GF-D8 (cell line): ENCODE measurements at regions not wholly inside any gene's neighbourhood (a gene's known extent, or its start where the extent isn't known, plus 50 kb on each side); places are given as distances from the start of the nearest gene placed in this dataset.
"Not testable (repeated sequence)": the region's sequence is repeated elsewhere in the genome, so short reads cannot be mapped to it uniquely, and the experiment has no call there.

ENCODE experiments used
- DNase-seq: peaks from one replicate; lab custom pipeline; 2025; lab: John Stamatoyannopoulos, UW

DNA sequence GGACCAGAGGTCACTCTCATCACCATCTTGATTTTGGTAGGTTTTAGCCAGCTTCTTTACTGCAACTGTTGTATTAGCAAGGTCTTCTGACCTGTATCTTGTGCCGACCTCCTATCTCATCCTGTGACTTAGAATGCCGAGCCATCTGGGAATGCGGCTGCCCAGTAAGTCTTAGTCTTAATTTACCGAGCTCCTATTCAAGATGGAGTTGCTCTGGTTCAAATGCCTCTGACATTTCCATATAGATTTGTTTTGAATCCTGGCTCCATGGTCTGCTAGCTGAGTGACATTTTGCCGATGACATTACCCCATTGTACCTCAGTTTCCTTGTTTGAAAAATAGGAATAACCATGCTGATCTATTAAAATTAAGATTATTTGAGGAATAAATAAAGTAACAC is 193.9 kb upstream of the HMCN1 start:
- no peak for DNase-seq

DNA sequence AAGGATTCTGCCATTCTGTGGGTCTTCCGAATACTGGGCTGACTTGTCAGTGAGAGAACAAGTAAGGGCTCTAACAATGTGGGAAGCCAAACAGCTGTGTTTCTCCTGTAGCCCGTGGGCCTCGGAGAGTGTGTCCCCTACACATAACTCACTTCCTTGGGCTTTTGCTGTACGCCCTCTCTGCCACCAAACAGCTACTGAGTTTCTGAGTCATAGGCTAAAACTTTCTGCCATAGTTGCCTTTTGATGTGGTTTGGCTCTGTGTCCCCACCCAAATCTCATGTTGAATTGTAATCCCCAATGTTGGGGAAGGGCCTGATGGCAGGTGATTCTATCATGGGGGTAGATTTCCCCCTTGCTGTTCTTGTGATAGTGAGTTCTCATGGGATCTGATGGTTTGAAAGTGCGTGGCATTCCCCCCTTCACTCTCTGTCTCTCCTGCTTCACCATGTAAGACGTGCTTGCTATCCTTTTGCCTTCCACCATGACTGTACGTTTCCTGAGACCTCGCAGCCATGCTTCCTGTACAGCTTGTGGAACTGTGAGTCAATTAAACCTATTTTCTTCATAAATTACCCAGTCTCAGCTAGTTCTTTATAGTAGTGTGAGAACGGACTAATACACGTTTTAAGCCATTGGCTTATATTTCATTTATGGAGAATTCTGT is 194.8 kb upstream of the HMCN1 start:
- no peak for DNase-seq

DNA sequence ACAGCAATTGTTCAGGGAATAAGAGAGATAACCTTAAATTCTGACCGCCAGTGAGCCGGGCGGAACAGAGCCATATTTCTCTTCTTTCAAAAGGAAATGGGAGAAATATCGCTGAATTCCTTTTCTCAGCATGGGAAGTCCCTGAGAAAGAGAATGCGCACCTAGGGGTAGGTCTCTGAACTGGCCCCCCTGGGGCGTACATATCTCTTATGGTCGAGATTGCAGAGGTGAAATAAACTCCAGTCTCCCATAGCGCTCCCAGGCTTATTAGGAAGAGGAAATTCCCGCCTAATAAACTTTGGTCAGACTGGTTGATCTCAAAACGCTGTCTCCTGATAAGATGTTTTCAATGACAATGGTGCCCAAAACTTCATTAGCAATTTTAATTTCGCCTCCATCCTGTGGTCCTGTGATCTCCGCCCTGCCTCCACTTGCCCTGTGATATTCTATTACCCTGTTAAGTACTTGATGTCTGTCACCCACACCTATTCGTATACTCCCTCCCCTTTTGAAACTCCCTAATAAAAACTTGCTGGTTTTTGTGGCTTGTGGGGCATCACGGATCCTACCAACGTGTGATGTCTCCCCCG is 195.8 kb upstream of the HMCN1 start:
- not testable (repeated sequence) for DNase-seq

DNA sequence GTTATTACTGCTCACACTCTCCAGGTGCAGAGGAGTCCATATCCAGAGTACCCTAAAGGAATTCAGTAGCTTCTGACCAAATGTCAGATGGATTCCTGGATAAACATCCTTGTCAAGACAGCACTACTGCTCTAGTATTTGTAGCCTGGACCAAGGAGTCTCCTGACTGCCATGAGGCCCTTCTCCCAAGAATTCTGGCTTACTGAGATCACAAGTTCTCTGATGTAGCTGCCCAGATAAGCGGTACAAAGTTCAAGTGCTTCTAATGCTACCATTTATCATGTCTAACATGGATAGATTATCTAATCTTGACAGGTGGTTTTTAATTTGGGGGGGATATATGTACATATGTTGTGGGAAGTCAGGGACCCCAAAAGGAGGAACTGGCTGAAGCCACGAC is 196.6 kb upstream of the HMCN1 start:
- no peak for DNase-seq

DNA sequence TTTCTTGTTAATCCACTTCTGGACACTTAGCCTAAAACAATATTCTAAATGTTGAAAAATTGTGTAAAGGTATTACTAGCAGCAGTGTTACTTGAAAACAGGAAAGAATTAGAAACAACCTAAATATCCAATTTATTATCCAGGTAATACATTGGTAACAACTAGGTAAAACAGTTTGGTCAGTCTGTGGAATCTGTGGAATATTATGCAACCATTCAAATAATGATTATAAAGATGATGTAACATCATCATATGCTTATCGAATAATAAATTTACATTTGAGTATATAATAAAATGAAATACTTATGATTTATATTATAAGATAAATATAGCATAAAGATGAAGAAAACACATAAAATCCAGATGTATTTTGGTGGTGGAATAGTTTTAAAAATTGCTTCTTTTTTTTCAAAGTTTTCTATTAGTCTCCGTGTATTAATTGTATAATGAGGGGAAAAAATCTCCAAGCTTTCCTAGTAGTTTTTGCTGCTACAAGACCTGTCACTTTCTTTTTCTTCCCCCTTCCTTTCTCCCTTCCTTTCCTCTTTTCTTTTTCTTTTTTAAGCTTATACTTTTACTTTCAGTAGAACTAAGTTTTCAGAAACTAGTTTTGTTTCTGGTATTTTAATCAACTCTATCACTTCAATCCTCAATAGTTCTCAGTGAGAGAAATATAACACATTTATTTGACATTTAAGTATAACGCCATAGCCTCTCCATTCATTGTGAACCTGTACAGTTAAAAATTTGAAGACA is 197.8 kb upstream of the HMCN1 start:
- no peak for DNase-seq

DNA sequence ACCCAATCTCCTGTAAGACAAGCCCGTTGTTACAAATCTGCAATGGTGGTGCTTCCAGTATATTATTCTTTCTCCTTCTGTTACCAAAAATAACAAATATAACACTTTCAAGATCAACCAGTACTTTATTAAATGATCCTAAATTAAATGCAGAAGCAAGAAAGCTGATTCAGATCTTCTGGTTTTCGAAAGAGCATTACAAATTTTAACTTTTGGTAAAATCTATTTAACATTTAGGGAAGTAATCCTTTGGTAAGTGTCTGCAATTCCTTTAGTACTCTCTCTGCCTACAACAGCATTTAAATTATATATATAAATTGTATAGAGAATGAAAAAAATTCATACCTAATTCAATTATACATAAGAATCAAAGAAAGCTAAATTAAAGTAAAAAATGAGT is 198.6 kb upstream of the HMCN1 start:
- no peak for DNase-seq

DNA sequence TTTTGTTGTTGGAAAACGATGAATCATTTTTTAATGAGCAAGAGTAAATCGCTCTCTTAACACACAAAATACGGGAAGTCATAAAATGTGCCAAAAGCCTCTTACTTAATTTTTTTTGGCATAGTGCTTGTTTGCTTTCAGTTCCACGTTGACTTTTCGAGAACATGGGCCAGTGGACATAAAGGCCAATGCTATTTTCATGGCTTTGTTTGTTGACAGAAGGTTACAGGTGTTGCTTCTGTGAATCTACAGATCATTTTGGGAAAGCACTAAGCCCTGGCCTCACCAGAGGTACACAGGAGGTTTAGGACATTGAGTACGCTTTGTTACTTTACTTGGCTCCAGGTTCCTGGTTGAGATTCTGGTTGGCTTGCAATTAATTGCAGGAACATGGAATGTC is 199.4 kb upstream of the HMCN1 start:
- no peak for DNase-seq

DNA sequence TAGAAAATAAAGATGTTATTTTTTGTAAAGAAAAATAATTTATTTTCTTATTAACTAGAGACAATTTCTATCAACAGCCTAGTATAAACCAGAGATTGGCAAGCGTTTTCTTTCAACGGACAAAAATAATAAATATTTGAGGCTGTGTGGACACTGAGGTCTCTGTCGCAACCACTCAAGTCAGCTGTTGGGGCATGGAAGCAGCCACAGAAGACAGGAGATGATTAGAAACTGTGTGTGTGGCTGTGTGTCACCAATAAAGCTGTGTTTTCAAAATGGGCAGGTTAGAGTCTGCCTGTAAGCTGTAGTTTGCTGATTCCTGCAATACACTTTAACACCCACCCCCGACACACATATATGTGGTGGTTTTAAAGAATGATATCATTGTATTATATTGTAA is 200.6 kb upstream of the HMCN1 start:
- DNase-seq: no peak

DNA sequence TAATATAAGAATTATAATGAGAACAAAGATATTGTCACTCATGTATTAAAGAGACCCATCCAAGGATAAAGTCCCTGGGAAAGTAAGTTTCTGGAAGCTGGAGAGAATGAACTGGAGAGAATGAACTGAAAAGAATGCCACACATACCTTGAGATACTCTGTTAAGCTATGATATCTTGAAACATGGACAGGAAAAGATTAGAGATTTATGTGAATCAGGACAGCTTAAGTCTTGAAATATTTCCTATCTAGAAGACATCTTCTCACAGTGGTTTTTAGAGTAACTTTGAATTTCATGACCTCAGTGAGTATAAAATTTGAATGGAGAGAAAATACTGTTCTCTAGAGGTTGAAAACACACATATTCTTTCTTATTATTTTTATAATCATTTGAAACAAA is 201.3 kb upstream of the HMCN1 start:
- no peak for DNase-seq

DNA sequence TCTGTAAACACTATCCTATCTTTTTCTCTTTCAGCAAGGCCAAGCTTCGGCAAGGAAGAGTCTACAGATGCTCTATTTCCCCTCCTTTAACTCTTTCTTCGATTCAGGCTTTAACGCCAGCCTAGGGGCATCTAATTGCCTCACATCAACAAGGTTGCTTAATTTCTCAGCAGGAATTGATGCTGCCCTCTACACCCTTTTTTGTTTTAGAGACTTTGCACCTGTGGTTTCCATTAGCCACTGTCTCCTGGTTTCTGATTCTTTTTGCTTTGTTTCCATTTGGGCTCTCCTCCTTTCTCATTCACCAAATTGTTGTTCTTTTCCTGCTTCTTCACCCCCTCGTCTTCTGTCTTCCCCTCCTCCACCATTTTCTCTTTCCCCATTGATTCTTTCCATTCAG is 202.4 kb upstream of the HMCN1 start:
- DNase-seq: no peak

DNA sequence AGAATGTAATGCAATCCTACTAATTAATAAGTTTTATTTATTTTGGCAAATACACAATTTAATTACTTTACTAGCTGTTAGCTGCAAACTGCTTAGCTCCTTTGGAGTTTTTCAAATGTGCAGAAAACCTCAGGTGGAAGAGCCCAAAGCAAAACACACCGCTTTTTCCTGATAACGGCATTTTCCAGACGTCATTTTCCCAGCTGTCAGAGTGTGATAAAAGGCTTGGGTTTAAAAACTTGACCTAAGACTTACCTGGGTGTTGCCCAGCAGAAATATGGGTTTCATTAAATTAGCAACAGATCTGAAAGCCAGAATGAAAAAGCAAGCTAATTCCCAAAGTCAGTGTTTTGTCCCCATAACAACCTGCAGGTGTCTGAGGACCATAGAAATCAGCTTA is 204.0 kb upstream of the HMCN1 start:
- no peak for DNase-seq

DNA sequence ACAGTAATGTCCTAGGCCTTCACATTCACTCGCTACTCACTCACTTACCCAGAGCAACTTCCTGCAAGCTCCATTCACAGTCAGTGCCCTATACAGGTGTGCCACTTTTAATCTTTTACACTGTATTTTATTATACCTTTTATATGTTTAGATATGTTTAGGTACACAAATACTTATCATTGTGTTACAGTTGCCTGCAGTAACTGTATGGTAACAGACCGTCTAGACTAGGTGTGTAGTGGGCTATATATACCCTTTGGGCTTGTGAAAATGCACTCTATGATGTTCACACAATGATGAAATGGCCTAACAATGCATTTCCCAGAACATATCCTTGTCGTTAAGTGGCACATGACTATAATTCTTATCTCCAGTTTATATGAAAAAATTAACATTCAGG is 204.5 kb upstream of the HMCN1 start:
- DNase-seq: no peak

DNA sequence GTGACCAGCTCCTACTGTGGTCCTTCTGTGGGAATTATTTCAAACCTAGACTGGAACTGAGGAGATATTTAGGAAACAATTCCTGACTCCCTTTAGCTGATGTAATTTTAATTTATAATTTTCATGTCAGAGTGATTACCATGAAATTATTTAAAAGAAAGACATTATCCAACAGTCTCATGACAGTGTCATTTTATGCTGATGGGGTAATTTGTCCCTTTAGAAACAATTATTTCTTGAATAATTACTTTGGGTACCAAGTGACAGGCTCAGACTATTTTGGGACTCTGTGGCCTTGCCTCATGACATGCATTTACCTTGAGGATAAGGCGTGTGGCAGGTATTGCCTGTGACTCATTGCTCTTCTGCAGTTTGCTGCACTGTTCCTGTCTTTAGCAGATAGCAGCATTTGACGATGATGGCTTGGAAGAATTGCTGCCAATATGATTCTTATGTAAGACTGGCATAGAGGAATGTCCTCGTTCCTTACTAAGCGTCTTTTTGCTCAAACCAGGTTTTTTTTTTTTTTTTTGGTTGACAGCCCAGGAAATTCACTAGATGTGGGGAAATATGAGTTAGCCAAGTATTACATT is 206.0 kb upstream of the HMCN1 start:
- no peak for DNase-seq

DNA sequence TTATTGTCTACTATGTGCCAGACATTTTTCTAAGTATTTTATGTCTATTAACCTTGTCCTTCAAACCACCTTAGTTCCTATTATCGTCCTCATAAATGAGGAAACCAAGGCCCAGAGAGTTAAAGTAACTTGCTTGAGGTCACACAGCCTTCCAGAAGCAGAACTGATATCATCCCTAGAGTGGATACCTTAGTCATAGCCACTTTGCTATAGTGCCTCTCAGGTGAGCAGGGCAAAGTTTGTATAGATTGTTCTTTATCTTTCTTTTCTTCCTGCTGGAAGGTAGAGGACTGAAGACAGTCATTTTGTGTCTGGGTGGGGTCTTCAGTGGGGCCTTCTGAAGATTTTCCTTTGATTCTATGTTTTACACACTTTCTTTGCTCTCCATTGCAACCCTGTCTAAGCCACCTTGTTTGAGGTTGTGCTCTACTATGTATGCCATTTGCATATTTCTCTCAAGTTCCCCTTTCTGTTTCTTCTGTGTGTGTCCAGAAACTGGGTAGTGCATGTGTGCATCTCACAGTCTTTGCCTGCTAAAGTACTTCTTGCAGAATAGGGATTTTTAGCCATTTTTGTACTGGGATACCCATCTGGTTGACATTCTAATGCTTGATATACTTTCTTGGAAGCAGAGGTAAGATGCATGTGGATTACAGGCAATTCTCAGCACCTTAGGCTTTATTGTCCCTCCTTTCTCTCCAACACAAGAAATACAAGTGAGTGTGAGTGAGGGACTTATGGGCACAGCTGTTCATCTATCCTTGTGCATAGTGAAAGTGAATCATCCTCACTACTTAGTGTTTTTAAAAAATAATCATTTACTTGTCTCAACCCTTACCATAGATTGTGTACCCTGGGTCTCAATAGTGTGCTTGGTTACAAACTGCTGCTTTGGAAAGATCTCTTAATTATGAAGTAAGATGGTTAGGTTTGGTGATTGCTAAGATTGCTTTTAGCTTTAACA is 207.6 kb upstream of the HMCN1 start:
- DNase-seq: no peak

DNA sequence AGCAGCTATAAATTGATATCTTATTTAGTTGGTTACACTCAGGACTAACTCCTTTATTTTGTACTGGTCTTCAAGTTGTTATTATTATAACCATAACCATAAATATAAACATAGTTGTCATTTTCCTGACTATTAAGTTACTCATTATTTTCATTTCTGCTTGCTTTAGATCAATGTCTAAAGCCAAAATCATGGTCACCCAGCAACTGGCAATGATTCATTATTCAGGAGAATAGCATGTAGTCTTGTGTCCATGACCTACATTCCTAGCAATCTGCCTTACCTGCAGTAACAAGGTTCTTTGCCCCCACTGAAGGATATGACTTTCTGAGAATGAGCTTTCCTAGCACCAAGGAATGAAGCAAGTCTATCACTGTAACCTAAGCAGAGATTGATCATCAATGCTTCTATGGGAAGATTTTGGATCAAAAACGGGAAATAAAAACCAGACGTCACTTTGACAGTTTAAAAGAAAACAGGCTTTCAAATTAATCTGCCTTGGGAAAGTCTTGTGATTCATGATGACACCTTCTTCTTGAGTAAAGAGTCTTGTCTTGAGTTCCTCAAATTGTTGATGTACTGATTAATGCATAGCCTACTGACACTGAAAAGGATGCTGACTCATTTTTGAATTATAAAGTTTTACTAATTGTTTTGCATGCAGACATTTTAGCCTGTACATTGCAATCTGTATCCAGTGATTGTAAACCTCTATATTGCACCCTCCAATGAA is 203.3 kb upstream of the IVNS1ABP start:
- DNase-seq: no peak

DNA sequence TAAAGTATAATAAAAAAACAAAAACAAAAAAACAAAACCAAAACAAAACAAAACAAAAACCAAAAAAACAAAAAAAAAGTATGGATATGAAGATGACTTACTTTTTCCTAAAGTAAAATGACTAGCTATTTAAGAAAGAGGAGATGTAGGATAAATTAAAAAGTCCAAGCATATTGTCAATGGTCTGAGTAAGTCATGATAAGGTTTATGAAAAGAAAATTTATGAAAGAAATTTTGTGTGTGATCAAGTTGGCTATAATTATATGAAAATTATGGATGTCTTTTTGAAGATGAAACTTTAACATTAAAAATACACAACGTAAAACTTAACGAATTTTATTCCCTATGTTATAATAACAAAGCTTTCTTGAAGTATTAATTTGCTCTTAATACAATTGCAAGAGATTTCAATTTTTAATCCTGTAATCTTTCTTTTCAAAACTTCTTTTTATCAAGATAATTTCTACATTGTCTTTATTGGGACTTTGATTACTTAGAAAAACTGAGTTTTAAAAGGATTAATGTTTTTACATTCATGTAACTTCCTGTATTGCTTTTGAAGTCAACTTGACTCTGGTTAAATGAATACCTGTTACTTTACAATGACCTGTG is 200.9 kb upstream of the IVNS1ABP start:
- no peak for DNase-seq

DNA sequence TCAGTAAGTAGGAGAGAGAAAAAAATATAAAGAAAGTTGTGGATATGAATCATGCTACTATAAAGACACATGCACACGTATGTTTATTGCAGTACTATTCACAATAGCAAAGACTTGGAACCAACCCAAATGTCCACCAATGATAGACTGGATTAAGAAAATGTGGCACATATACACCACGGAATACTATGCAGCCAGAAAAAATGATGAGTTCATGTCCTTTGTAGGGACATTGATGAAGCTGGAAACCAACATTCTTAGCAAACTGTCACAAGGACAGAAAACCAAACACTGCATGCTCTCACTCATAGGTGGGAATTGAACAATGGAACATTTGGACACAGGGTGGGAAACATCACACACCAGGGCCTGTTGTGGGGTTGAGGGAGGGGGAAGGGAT is 200.3 kb upstream of the IVNS1ABP start:
- not testable (repeated sequence) for DNase-seq

DNA sequence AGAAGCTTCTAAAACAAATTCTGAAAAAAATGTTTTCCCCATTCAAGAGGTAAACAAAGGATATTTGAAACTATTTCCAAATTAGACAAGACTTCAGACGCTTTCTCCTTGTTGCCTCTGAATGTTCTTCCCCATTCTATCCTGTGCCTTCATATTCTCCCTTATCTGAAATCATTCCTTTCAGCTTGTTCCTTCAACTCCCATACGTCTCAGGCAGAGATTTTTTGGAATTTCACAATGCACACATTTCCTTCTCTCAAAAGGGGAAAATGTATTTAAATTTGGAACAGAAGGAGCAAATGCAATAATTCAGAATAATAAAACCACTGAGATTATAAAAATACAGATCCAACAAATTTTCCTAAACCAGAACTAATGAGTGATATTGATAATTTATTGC is 198.7 kb upstream of the IVNS1ABP start:
- no peak for DNase-seq

DNA sequence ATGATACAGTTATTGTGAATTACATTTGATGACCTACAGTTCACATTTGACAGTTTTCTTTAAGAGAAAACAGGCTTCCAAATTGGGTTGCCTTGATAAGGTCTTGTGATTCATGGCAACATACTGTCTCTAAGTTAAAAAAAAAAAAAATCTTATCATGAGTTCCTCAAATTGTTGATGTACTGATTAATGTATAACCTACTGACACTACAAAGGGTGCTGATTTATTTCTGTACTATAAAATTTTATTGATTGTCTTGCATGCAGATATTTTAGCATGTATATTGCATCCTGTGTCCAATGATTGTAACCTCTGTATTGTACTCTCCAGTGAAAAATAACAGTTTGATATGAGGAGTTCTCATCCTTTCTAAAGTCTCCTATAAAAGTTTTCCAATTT is 197.3 kb upstream of the IVNS1ABP start:
- no peak for DNase-seq

DNA sequence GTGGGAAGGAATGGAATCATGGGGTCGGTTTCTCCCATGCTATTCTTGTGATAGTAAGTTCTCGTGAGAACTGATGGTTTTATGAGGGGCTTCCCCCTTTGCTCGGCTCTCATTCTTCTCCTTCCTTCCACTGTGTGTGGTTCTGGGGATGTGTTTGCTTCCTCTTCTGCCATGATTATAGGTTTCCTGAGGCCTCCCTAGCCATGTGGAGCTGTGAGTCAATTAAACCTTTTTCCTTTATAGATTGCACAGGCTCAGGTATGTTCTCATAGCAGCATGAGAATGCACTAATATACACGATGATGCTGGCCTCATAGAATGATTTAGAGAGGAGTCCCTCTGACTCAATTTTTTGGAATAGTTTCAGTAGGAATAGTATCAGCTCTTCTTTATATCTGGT is 195.4 kb upstream of the IVNS1ABP start:
- no peak for DNase-seq

DNA sequence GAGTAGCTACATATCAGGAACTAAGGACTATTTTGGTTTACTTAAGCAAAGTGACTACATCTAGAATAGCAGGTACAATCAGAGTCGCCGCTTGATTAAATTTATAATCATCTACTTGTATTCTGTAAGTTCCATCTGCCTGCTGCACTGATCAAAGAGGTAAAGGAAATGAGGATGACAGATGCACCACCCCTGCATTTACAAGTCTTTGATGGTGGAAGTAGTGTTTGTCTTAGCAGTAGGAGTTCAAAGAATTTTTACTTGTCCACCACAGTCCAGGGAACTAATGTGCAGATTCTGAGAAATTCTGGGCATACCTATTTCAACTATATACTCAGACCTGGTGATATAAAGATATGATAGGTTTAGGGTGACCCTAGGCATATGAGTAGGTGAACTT is 184.1 kb upstream of the IVNS1ABP start:
- no peak for DNase-seq
